ACC112 (cell line): ENCODE measurements at regions not wholly inside any gene's neighbourhood (a gene's known extent, or its start where the extent isn't known, plus 50 kb on each side); places are given as distances from the start of the nearest gene placed in this dataset.

Source experiments
- H2AFZ ChIP-seq: fragments of 200-600 bp; sonication (generic); one replicate; pipeline ENCODE4 v1.6.0; 2017; ENCODE audit warnings: antibody characterized with exemption, low read length; ENCODE audit not compliant: unreplicated experiment
- H3K27ac ChIP-seq: fragments of 200-600 bp; sonication (generic); 2 replicates; pipeline ENCODE4 v1.5.1; 2014; ENCODE audit warnings: low read depth, mild to moderate bottlenecking, antibody characterized with exemption, low read length, moderate library complexity
- H3K27me3 ChIP-seq: fragments of 200-600 bp; sonication (generic); 2 replicates; pipeline ENCODE4 v1.6.1; 2014; ENCODE audit warnings: mild to moderate bottlenecking, antibody characterized with exemption, low read length, moderate library complexity, mixed read lengths; ENCODE audit not compliant: insufficient read depth
- H3K36me3 ChIP-seq: fragments of 200-600 bp; sonication (generic); 2 replicates; pipeline ENCODE4 v1.6.1; 2016; ENCODE audit warnings: mild to moderate bottlenecking, antibody characterized with exemption, low read length, moderate library complexity, mixed read lengths; ENCODE audit not compliant: insufficient read depth
- H3K4me1 ChIP-seq: fragments of 200-600 bp; sonication (generic); one replicate; pipeline ENCODE4 v1.6.1; 2016; ENCODE audit warnings: low read length, mixed read lengths; ENCODE audit not compliant: insufficient read depth, unreplicated experiment, control insufficient read depth
- H3K4me3 ChIP-seq: fragments of 200-600 bp; sonication (generic); 2 replicates; pipeline ENCODE4 v1.5.1; 2014; ENCODE audit warnings: mild to moderate bottlenecking, low read depth, low read length
- H3K79me2 ChIP-seq: fragments of 200-600 bp; sonication (generic); one replicate; pipeline ENCODE4 v1.6.0; 2016; ENCODE audit warnings: low read length; ENCODE audit not compliant: control insufficient read depth, unreplicated experiment, insufficient read depth

DNA sequence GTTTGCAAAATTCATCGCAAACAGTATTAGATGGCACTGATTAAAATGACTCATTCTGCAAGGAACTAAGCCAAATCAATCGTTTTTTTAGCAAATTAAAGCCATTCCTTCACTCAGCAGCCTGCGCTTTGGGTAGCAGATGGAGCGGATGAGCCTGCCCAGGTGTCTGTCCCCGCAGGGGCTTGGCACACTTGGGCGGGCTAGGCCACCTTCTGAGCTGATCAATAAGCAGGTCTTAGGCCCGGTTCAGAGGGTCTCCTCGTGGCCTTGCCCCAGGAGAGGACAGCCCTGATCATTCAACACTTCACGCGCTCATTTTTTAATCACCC, 78.0 kb upstream of the FCN1 start:
- H2AFZ ChIP-seq = no peak overlapping the region
- peaks cover 14% of the 10 kb centered on the region for H3K27me3 ChIP-seq
- H3K4me1 ChIP-seq = no peaks in the 10 kb centered on the region
- H3K36me3 ChIP-seq = no peaks in the 10 kb centered on the region
- no peak overlapping the region for H3K27ac ChIP-seq
- H3K79me2 ChIP-seq = no peaks in the 10 kb centered on the region
- no peak overlapping the region for H3K4me3 ChIP-seq

DNA sequence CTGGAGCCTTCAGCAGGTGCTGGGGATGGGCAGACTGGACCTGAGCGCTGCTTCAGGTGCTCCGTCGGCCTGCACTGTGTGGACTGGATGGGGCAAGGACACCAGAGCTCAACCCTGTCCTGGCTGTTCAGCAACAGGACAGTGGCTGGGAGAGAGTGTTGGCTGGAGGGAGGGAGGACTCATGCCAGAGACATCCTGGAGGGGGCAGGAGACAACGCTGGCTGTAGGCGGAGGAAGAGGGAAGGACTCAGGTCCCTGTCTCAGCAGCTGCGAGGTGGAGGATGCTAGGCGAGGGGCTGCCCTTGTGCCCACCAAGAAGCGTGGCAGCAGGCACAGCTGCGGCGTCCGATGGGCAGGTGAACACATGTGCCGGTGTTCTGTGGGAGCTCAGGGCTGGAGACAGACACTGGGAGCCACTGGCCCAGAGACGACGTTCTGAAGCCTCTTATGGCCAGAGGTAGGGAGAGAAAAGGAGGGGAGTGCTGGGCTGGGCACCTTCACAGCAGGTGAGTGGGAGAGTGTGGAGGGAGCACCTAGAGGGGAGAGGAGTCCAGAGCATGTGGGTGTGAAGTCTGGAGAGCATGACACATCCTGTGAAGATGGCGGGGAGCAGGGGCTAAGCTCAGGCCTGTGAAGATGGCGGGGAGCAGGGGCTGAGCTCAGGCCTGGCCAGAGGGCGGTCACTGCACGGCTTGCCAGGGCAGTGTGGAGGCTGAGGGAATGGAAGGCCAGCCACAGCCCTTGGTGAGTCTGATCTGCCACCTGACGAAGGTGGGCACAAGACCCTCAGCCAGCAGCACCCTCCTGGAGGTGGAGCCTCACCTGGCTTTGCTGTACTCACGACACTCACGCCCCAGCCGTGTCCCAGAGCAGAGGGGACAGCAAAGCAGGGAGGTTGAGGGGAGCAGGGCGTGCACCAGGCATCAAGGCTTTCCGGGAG, 79.1 kb upstream of the FCN1 start:
- Histone ChIP-seq H3K4me3 (no peak overlapping the region), H2AFZ (no peak overlapping the region), H3K36me3 (no peaks in the 10 kb centered on the region), H3K27me3 (peaks cover 14% of the 10 kb centered on the region), H3K79me2 (no peaks in the 10 kb centered on the region), H3K27ac (no peak overlapping the region), H3K4me1 (no peaks in the 10 kb centered on the region)

DNA sequence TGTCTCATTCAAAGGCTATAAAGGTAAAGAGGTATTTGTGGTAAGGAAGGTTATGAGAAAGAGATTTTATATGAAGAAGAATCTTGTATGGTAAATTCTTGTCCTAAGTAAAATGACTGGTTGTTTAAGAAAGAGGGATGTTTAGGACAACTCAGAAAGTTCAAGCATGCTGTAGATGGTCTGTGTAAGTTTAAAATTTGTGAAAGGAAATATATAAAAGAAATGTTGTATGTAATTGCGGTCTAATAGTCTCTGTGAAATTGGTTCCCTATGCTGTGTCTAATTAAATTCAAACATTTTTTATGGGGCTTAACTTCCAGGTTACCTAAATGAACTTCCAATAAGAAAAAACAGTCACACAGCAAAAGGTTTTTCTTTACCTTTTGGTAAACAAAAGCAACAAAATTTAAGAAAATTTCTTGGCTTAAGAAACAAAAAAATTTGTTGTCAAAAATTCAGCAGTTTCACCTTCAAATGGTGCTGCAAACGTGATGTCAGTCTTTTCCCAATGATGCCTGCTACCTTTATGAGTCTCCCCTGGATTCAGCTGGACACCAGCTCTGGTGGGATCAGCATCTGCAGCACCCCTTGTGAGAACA, 83.0 kb upstream of the FCN1 start:
- H3K79me2 ChIP-seq = no peaks in the 10 kb centered on the region
- H3K4me3 ChIP-seq = no peak overlapping the region
- no peaks in the 10 kb centered on the region for H3K36me3 ChIP-seq
- no peak overlapping the region for H3K27ac ChIP-seq
- H2AFZ ChIP-seq = no peak overlapping the region
- no peaks in the 10 kb centered on the region for H3K4me1 ChIP-seq
- no peaks in the 10 kb centered on the region; the same call in 1 of the 2 replicates for H3K27me3 ChIP-seq

DNA sequence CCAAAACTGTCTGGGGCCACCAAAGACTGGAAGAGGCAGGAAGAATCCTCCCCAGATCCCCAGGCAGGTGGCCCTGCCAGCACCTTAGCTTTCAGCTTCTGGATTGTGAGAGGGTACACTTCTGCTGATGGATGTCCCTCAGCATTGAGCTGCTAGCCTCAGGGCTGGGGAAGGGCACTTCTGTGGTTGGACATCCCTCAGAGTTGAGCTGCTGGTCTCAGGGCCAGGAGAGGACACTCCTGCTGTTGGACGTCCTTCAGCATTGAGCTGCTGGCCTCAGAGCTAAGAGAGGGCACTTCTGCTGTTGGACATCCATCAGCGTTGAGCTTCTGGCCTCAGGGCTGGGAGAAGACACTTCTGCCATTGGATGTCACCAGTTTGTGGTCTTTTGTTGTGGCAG, 83.8 kb upstream of the FCN1 start:
- Histone ChIP-seq H3K4me3 (no peak overlapping the region), H3K4me1 (no peaks in the 10 kb centered on the region), H3K27ac (no peak overlapping the region), H3K27me3 (peaks cover 5% of the 10 kb centered on the region; the same call in 1 of the 2 replicates), H3K36me3 (no peaks in the 10 kb centered on the region), H3K79me2 (no peaks in the 10 kb centered on the region), H2AFZ (no peak overlapping the region)

DNA sequence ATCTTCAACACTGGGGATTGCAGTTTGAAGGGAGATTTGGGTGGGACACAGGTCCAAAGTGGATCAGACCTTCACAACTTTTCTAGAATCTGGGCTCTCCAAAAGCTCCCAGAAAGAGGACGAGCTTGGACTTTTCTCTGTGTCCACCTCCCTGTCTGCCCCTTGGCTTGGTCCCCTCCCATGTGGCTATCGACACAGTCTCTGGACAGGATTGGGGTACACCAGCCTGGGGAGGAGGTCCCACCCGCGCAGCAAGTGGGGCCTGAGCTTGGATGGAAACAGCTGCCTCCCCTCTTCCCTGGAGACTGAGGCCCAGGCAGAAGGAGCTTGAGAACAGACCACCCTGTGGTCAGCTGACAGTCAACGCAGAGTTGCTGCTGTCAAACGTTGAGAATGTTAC, 84.6 kb upstream of the FCN1 start:
- Histone ChIP-seq H3K4me3 (no peak overlapping the region), H3K27ac (no peak overlapping the region), H3K79me2 (no peaks in the 10 kb centered on the region), H3K36me3 (no peaks in the 10 kb centered on the region), H3K4me1 (no peaks in the 10 kb centered on the region), H3K27me3 (peaks cover 7% of the 10 kb centered on the region; the same call in 1 of the 2 replicates), H2AFZ (no peak overlapping the region)

DNA sequence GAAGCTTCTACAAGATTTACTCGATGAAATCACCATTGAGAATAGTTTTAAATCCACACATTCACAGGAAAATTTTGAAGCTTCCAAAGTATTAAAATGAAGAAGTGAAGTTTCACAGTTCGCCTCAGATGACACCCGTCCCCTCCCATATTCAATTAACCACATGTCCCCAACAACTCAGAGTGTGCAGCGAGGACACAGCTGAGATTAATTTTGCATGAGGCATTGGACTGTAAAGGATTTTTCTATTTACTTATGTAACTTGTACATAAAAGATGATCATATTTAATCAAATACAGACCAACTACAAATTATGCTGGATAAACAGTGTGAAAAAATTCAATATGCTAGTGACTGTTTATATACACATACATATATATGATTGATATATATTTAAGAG, 84.7 kb upstream of the OLFM1 start:
- H3K27ac ChIP-seq = no peak overlapping the region
- no peak overlapping the region for H3K4me3 ChIP-seq
- H3K36me3 ChIP-seq = no peaks in the 10 kb centered on the region
- H2AFZ ChIP-seq = no peak overlapping the region
- H3K79me2 ChIP-seq = no peaks in the 10 kb centered on the region
- peaks cover 7% of the 10 kb centered on the region; the same call in 1 of the 2 replicates for H3K27me3 ChIP-seq
- no peaks in the 10 kb centered on the region for H3K4me1 ChIP-seq

DNA sequence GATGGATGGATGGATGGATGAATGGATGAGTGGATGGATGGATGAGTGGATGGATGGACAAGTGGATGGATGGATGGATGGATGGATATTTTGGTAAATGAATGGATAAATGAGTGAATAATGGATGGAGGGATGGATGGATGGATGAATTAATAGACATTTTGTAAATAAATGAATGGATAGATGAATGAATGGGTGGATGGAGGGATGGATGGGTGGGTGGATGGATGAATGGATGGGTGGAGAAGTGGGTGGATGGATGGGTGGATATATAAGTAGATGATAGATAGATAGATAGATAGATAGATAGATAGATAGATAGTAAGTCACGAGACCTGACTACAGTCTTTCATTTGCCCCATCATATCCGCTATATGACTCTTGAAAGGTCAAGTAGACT, 82.7 kb upstream of the OLFM1 start:
- Histone ChIP-seq H3K4me1 (no peaks in the 10 kb centered on the region), H3K79me2 (no peaks in the 10 kb centered on the region), H3K36me3 (no peaks in the 10 kb centered on the region), H3K27ac (no peak overlapping the region), H3K27me3 (peaks cover 14% of the 10 kb centered on the region; the same call in 1 of the 2 replicates), H3K4me3 (no peak overlapping the region), H2AFZ (no peak overlapping the region)

DNA sequence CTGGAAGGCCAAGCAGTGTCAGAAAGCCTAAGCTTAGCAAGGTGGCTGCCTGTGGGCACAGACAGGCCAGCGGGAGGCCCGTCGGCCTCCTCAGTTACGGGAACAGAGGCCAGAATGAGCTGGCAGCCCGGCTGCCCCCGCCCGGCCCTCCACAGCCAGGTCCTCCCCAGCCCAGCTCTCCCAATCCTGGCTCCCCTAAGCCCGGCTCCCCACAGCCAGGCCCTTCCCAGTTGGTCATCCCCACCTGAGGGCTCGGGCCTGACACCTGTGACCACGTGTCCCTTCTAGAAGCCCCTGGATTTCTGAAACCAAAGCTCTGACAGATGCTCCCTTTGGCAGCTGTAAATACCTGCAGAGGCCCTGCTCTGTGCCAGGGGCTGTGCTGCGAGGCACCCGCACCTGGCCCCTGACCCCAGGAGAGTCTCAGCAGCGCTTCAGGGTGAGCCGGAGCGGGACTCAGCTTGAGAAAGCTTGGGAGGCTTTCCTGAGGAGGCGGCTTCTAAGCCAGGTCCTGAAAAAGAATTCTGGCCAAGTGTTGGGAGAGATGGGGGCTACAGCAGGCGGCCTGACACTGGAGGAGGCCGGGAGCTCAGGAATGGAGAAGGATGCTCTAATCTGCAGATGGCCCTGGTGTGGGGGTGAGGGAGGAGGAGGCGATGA, 80.4 kb upstream of the OLFM1 start:
- Histone ChIP-seq H3K79me2 (no peaks in the 10 kb centered on the region), H3K4me3 (no peak overlapping the region), H3K36me3 (no peaks in the 10 kb centered on the region), H2AFZ (no peak overlapping the region), H3K27me3 (peaks cover 23% of the 10 kb centered on the region), H3K27ac (no peak overlapping the region), H3K4me1 (no peaks in the 10 kb centered on the region)

DNA sequence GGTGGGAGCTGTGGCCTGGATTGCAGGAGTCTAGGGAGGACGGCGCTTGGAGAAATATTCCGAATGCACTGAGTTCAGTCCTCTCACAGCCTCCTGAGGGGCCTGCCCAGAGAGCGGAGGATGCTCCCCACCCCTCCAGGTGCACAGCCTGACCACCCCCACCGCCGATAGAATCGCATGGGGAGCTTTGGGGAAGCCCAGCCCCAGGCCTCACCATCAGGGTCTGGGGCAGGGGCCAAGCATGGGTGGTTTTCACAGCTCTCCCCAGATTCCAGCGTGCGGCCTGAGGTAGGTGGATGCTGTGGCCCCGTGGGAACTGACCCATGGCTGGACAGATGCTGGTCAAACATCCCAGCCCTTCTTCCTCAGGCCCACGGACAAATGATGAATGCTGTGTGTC, 79.9 kb upstream of the OLFM1 start:
- H3K4me1 ChIP-seq = no peaks in the 10 kb centered on the region
- no peak overlapping the region for H3K27ac ChIP-seq
- no peaks in the 10 kb centered on the region for H3K79me2 ChIP-seq
- H3K27me3 ChIP-seq = peaks cover 28% of the 10 kb centered on the region
- no peak overlapping the region for H2AFZ ChIP-seq
- no peak overlapping the region for H3K4me3 ChIP-seq
- H3K36me3 ChIP-seq = no peaks in the 10 kb centered on the region

DNA sequence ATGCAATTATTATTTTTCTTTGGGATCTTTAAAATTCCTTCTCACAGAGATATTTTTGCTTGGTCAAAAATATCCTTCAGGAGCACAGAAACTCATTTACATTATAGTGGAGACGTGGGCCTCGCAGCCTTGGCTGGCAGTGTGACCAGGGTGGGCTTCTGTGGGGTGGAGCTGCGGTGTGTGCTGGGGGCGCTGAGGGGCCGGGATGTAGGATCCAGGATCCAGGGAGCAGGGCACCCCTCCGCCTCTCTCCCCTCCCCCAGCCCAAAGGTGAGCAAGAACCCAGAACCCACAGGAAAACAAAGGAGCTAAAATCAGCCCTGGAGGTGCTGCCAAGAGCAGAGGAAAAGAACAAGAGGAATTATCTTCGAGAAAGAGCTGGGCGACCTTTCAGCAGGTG, 79.1 kb upstream of the OLFM1 start:
- Histone ChIP-seq H2AFZ (no peak overlapping the region), H3K27ac (no peak overlapping the region), H3K79me2 (no peaks in the 10 kb centered on the region), H3K4me1 (no peaks in the 10 kb centered on the region), H3K27me3 (peaks cover 31% of the 10 kb centered on the region), H3K4me3 (no peak overlapping the region), H3K36me3 (no peaks in the 10 kb centered on the region)
